ENCODE measurements at regions not wholly inside any gene's neighbourhood (a gene's known extent, or its start where the extent isn't known, plus 50 kb on each side); places are given as distances from the start of the nearest gene placed in this dataset.

- TF ChIP-seq CTCF (IDR thresholded peaks at IDR 0.05) = no peak
- TF ChIP-seq ZFX (IDR thresholded peaks at IDR 0.05; ENCODE audit: borderline replicate concordance) = no peak
Measured at GRCh38 chr1:87641996-87642395, 313.3 kb downstream of the LMO4 start.
